Hematopoietic multipotent progenitor cell (in vitro differentiated cells): ENCODE measurements at regions not wholly inside any gene's neighbourhood (a gene's known extent, or its start where the extent isn't known, plus 50 kb on each side); places are given as distances from the start of the nearest gene placed in this dataset.

ENCODE experiments used
- DNase-seq, 3 donors: peaks; one replicate each; pipeline ENCODE4 v3.0.0-alpha.2; 2011 to 2015; ENCODE audit warnings: low read depth in 2 of 3, low spot score in 2 of 3

- DNase-seq = no peak
Observed at GRCh38 chr2:64220894-64221617, 76.8 kb upstream of the PELI1 start.

GRCh38 chr2:64221935-64222334, 77.7 kb upstream of the PELI1 start:
- DNase-seq = no peak

GRCh38 chr2:64222351-64222750, 78.1 kb upstream of the PELI1 start:
- no peak for DNase-seq

- DNase-seq = no peak
Observed at GRCh38 chr2:64223055-64223454, 78.8 kb upstream of the PELI1 start.

- DNase-seq = no peak
Observed at GRCh38 chr2:64225491-64225890, 81.3 kb upstream of the PELI1 start.

GRCh38 chr2:64226611-64227010, 82.4 kb upstream of the PELI1 start:
- DNase-seq = no peak

- DNase-seq = peak in 1 of 3 donors; percentile 17
Observed at GRCh38 chr2:64227603-64228125, 83.4 kb upstream of the PELI1 start.

- peak in 2 of 3 donors; percentile 50 to 57 for DNase-seq
Observed at GRCh38 chr2:64228126-64228678, 84.0 kb upstream of the PELI1 start.

GRCh38 chr2:64228918-64229317, 84.7 kb upstream of the PELI1 start:
- no peak for DNase-seq

GRCh38 chr2:64230540-64230939, 86.3 kb upstream of the PELI1 start:
- no peak for DNase-seq

- DNase-seq = no peak
Observed at GRCh38 chr2:64232266-64232665, 88.0 kb upstream of the PELI1 start.

- no peak for DNase-seq
Observed at GRCh38 chr2:64233376-64233922, 89.2 kb upstream of the PELI1 start.

GRCh38 chr2:64234150-64234549, 89.9 kb upstream of the PELI1 start:
- DNase-seq = no peak

GRCh38 chr2:64234785-64235184, 90.6 kb upstream of the PELI1 start:
- no peak for DNase-seq

GRCh38 chr2:64237266-64237665, 93.0 kb upstream of the PELI1 start:
- DNase-seq = no peak

- DNase-seq = no peak
Observed at GRCh38 chr2:64238799-64239198, 94.6 kb upstream of the PELI1 start.

- DNase-seq = no peak
Observed at GRCh38 chr2:64243081-64244036, 99.1 kb upstream of the PELI1 start.

GRCh38 chr2:64244037-64244416, 99.8 kb upstream of the PELI1 start:
- DNase-seq = no peak

GRCh38 chr2:64245631-64246030, 101.4 kb upstream of the PELI1 start:
- no peak for DNase-seq

GRCh38 chr2:64246962-64247361, 102.7 kb upstream of the PELI1 start:
- no peak for DNase-seq

- no peak for DNase-seq
Observed at GRCh38 chr2:64249426-64249825, 105.2 kb upstream of the PELI1 start.
